Neutrophil (primary cell): ENCODE measurements at regions not wholly inside any gene's neighbourhood (a gene's known extent, or its start where the extent isn't known, plus 50 kb on each side); places are given as distances from the start of the nearest gene placed in this dataset.

Experiments used
- H3K27ac ChIP-seq: fragments of 200-600 bp; sonication (generic); 2 replicates; pipeline ENCODE4 v1.5.1; 2016; ENCODE audit warnings: mild to moderate bottlenecking, moderate library complexity
- H3K27me3 ChIP-seq: fragments of 200-600 bp; sonication (generic); 2 replicates; pipeline ENCODE4 v1.6.0; 2016; ENCODE audit warnings: mild to moderate bottlenecking
- H3K36me3 ChIP-seq: fragments of 200-600 bp; sonication (generic); 2 replicates; pipeline ENCODE4 v1.5.1; 2017
- H3K4me1 ChIP-seq, 2 experiments: fragments of 200-600 bp in 1 of 2; sonication (generic) in 1 of 2; 1 replicate in 1 of 2; 2 replicates in 1 of 2; pipeline versions ENCODE4 v1.5.1 to v1.6.1; 2013 to 2016; ENCODE audit warnings: low read depth in 1 of 2, low read length in 1 of 2, mild to moderate bottlenecking in 1 of 2, moderate library complexity in 1 of 2; ENCODE audit not compliant: control insufficient read depth in 1 of 2, insufficient read depth in 1 of 2
- H3K4me3 ChIP-seq, 2 experiments: fragments of 200-600 bp in 1 of 2; sonication (generic) in 1 of 2; 1 replicate in 1 of 2; 2 replicates in 1 of 2; pipeline ENCODE4 v1.5.1; 2013 to 2016; ENCODE audit warnings: low read depth in 1 of 2, low read length in 1 of 2, mild to moderate bottlenecking in 1 of 2, moderate library complexity in 1 of 2
- H3K9me3 ChIP-seq: fragments of 200-600 bp; sonication (generic); 2 replicates; pipeline ENCODE4 v1.5.1; 2016
- CTCF ChIP-seq: fragments of 200-600 bp; sonication (generic); IDR thresholded peaks from 2 replicates; pipeline ENCODE4 v1.5.1; 2016; ENCODE audit warnings: antibody characterized with exemption

- no peak for TF ChIP-seq CTCF
- H3K27me3 ChIP-seq, result no peaks in the 10 kb centered on the region
- H3K9me3 ChIP-seq, result no peaks in the 10 kb centered on the region
- no peak overlapping the region for H3K27ac ChIP-seq
- H3K4me3 ChIP-seq, result no peak overlapping the region
- no peaks in the 10 kb centered on the region for H3K36me3 ChIP-seq
- peaks cover 10% of the 10 kb centered on the region in 2 experiments for H3K4me1 ChIP-seq
Measured at GRCh38 chr6:109221543-109222195, 126.4 kb downstream of the CEP57L1 start.
